H1 (cell line): ENCODE measurements at regions not wholly inside any gene's neighbourhood (a gene's known extent, or its start where the extent isn't known, plus 50 kb on each side); places are given as distances from the start of the nearest gene placed in this dataset.

Experiments
- JUND ChIP-seq: IDR thresholded peaks from 2 replicates; pipeline ENCODE4 v1.6.1; 2011; ENCODE audit warnings: mild to moderate bottlenecking, improper control_type of control experiment, low read length
- PHF8 ChIP-seq: fragments of 200-600 bp; sonication (generic); conservative IDR thresholded peaks from 2 replicates; pipeline ENCODE4 v1.7.1; 2012; ENCODE audit warnings: low read depth, mild to moderate bottlenecking, inconsistent platforms, low read length, moderate library complexity

- TF ChIP-seq JUND = no peak
- no peak for TF ChIP-seq PHF8
Observed at GRCh38 chr19:28130066-28130511, 1082.9 kb downstream of the UQCRFS1 start (continued).
